Fibroblast of pulmonary artery (primary cell): ENCODE measurements at regions not wholly inside any gene's neighbourhood (a gene's known extent, or its start where the extent isn't known, plus 50 kb on each side); places are given as distances from the start of the nearest gene placed in this dataset.

Source experiments
- DNase-seq: peaks from one replicate; pipeline ENCODE4 v3.0.0-alpha.2; 2010; ENCODE audit warnings: low read depth
- H3K4me3 ChIP-seq: replicated peaks from 2 replicates; pipeline ENCODE4 v1.5.1; 2011; ENCODE audit warnings: low read depth, mild to moderate bottlenecking, control low read depth, low read length, moderate library complexity
- CTCF ChIP-seq: IDR thresholded peaks from 2 replicates; pipeline ENCODE4 v1.5.1; 2011; ENCODE audit warnings: mild to moderate bottlenecking, control low read depth, low read length, inconsistent platforms; ENCODE audit errors: missing control alignments

- TF ChIP-seq CTCF = peak; percentile 37
- peak; percentile 39 for DNase-seq
- H3K4me3 ChIP-seq = no peak overlapping the region
These were observed 1075.3 kb downstream of the TBC1D22A start for GRCh38 chr22:47837703-47838102.

GRCh38 chr22:47836957-47837356 lies 1074.5 kb downstream of the TBC1D22A start:
- TF ChIP-seq CTCF = no peak
- peak; percentile 0 for DNase-seq
- H3K4me3 ChIP-seq = no peak overlapping the region

GRCh38 chr22:47835726-47836125 lies 1073.3 kb downstream of the TBC1D22A start:
- TF ChIP-seq CTCF = no peak
- no peak overlapping the region for H3K4me3 ChIP-seq
- DNase-seq = peak; percentile 13

GRCh38 chr22:47826016-47826415 lies 1063.6 kb downstream of the TBC1D22A start:
- no peak for TF ChIP-seq CTCF
- no peak overlapping the region for H3K4me3 ChIP-seq
- DNase-seq = no peak

- H3K4me3 ChIP-seq = no peak overlapping the region
- TF ChIP-seq CTCF = no peak
- DNase-seq = no peak
These were observed 1060.0 kb downstream of the TBC1D22A start for GRCh38 chr22:47822422-47822821.

- no peak for DNase-seq
- no peak overlapping the region for H3K4me3 ChIP-seq
- no peak for TF ChIP-seq CTCF
These were observed 1056.0 kb downstream of the TBC1D22A start for GRCh38 chr22:47818496-47818895.

- no peak for TF ChIP-seq CTCF
- no peak overlapping the region for H3K4me3 ChIP-seq
- DNase-seq = no peak
These were observed 1054.9 kb downstream of the TBC1D22A start for GRCh38 chr22:47817380-47817779.
